SK-N-SH (cell line): ENCODE measurements at regions not wholly inside any gene's neighbourhood (a gene's known extent, or its start where the extent isn't known, plus 50 kb on each side); places are given as distances from the start of the nearest gene placed in this dataset.

ENCODE experiments used
- CTCF ChIA-PET: fragments of 300-600, 350-600 bp; formaldehyde crosslinking; extraction: SDS; loops from one replicate; lab custom pipeline; 2021; lab: Yijun Ruan, JAX
- POLR2A ChIA-PET: fragments of 350-600 bp; sonication (Branson Sonifier 250); formaldehyde crosslinking; extraction: SDS; loops from one replicate; lab custom pipeline; 2020; ENCODE audit warnings: antibody characterized with exemption, inconsistent platforms; lab: Yijun Ruan, JAX
- DNase-seq: peaks from one replicate; pipeline ENCODE4 v3.0.0; 2012
- H2AFZ ChIP-seq: fragments of 200-600 bp; sonication (generic); 2 replicates; pipeline ENCODE4 v1.8.1; 2016; ENCODE audit warnings: antibody characterized with exemption, mild to moderate bottlenecking, low read depth
- H3F3A ChIP-seq: fragments of 200-600 bp; sonication (generic); replicated peaks from 2 replicates; pipeline ENCODE3; 2016; ENCODE audit warnings: antibody characterized with exemption, mild to moderate bottlenecking; ENCODE audit not compliant: insufficient read depth
- H3K27ac ChIP-seq, 2 experiments: fragments of 200-500 bp in 1 of 2; fragments of 200-600 bp in 1 of 2; sonication (Bioruptor generic) in 1 of 2; sonication (generic), shearing (Covaris generic) in 1 of 2; 2 replicates each; pipeline versions ENCODE4 v1.5.1 to v1.6.1; 2014 to 2016; ENCODE audit warnings: low read depth in 2 of 2, inconsistent platforms in 1 of 2, low read length in 1 of 2, mild to moderate bottlenecking in 1 of 2, mixed read lengths in 1 of 2
- H3K27me3 ChIP-seq: fragments of 200-600 bp; sonication (generic), shearing (Covaris generic); 2 replicates; pipeline ENCODE4 v1.6.1; 2016; ENCODE audit warnings: mixed run types; ENCODE audit not compliant: insufficient read depth
- H3K36me3 ChIP-seq, 2 experiments: fragments of 200-500 bp in 1 of 2; fragments of 200-600 bp in 1 of 2; sonication (Bioruptor generic) in 1 of 2; sonication (generic) in 1 of 2; replicated peaks in 1 of 2; 2 replicates each; pipeline versions ENCODE3 to v1.5.1; 2014 to 2016; ENCODE audit warnings: low read length in 1 of 2, mild to moderate bottlenecking in 1 of 2; ENCODE audit not compliant: insufficient read depth in 2 of 2, control insufficient read depth in 1 of 2
- H3K4me1 ChIP-seq, 2 experiments: fragments of 200-500 bp in 1 of 2; fragments of 200-600 bp in 1 of 2; sonication (Bioruptor generic) in 1 of 2; sonication (generic), shearing (Covaris generic) in 1 of 2; 2 replicates each; pipeline versions ENCODE4 v1.5.1 to v1.6.1; 2014 to 2016; ENCODE audit warnings: low read depth in 1 of 2, low read length in 1 of 2, mixed run types in 1 of 2; ENCODE audit not compliant: insufficient read depth in 2 of 2, control insufficient read depth in 1 of 2
- H3K4me2 ChIP-seq: fragments of 200-600 bp; sonication (generic), shearing (Covaris generic); 2 replicates; pipeline ENCODE4 v1.6.1; 2017; ENCODE audit warnings: mixed run types
- H3K4me3 ChIP-seq, 2 experiments: fragments of 200-500 bp in 1 of 2; fragments of 200-600 bp in 1 of 2; sonication (Bioruptor generic) in 1 of 2; sonication (generic), shearing (Covaris generic) in 1 of 2; 2 replicates each; pipeline versions ENCODE4 v1.5.1 to v1.8.1; 2014 to 2016; ENCODE audit warnings: low read depth in 2 of 2, inconsistent platforms in 1 of 2, low read length in 1 of 2, mild to moderate bottlenecking in 1 of 2, mixed read lengths in 1 of 2, moderate library complexity in 1 of 2
- H3K79me2 ChIP-seq: fragments of 200-600 bp; sonication (generic); 2 replicates; pipeline ENCODE4 v1.8.1; 2017; ENCODE audit warnings: mild to moderate bottlenecking; ENCODE audit not compliant: insufficient read depth
- H3K9ac ChIP-seq: fragments of 200-600 bp; sonication (generic); 2 replicates; pipeline ENCODE4 v1.6.1; 2017; ENCODE audit warnings: mixed run types
- H3K9me2 ChIP-seq: fragments of 200-600 bp; sonication (generic); 2 replicates; pipeline ENCODE4 v1.6.1; 2017; ENCODE audit warnings: mixed run types
- H3K9me3 ChIP-seq: fragments of 200-600 bp; sonication (generic); 2 replicates; pipeline ENCODE4 v1.6.1; 2017; ENCODE audit warnings: mixed run types, mild to moderate bottlenecking, moderate library complexity
- H4K20me1 ChIP-seq: fragments of 200-600 bp; sonication (generic); 2 replicates; pipeline ENCODE4 v1.6.1; 2017; ENCODE audit warnings: mild to moderate bottlenecking, mixed run types; ENCODE audit not compliant: insufficient read depth
- CHD2 ChIP-seq: fragments of 150-350 bp; IDR thresholded peaks from 2 replicates; pipeline ENCODE4 v1.6.1; 2018; ENCODE audit warnings: low read length; ENCODE audit not compliant: partially characterized antibody
- EP300 ChIP-seq, 2 experiments: IDR thresholded peaks; 2 replicates each; pipeline versions ENCODE4 v1.4.0 to v1.6.1; 2012; ENCODE audit warnings: borderline replicate concordance in 1 of 2, low read depth in 1 of 2, low read length in 1 of 2
- EZH2phosphoT487 ChIP-seq: fragments of 200-600 bp; sonication (generic); IDR thresholded peaks from 2 replicates; pipeline ENCODE4 v1.6.1; 2017; ENCODE audit warnings: low read depth, mixed run types, mild to moderate bottlenecking, antibody characterized with exemption, moderate library complexity, borderline replicate concordance
- FOSL2 ChIP-seq: IDR thresholded peaks from 2 replicates; pipeline ENCODE4 v1.4.0; 2012; ENCODE audit warnings: low read depth, mild to moderate bottlenecking, moderate library complexity, borderline replicate concordance
- FOXJ3 ChIP-seq: sonication (generic); formaldehyde crosslinking; IDR thresholded peaks from 2 replicates; pipeline ENCODE4 v1.5.1; 2020; ENCODE audit warnings: mild to moderate bottlenecking, missing genetic modification reagents
- GATA2 ChIP-seq: sonication (generic); formaldehyde crosslinking; IDR thresholded peaks from 2 replicates; pipeline ENCODE4 v1.5.0; 2020; ENCODE audit warnings: mild to moderate bottlenecking, missing genetic modification reagents
- IRF3 ChIP-seq: fragments of 150-350 bp; IDR thresholded peaks from 2 replicates; pipeline ENCODE4 v1.6.1; 2016; ENCODE audit warnings: mild to moderate bottlenecking, low read depth, low read length
- MAX ChIP-seq: IDR thresholded peaks from 2 replicates; pipeline ENCODE4 v1.4.0; 2012; ENCODE audit warnings: low read depth
- MEF2A ChIP-seq: IDR thresholded peaks from 2 replicates; pipeline ENCODE4 v1.4.0; 2012; ENCODE audit warnings: low read depth, borderline replicate concordance
- MXI1 ChIP-seq: IDR thresholded peaks from 2 replicates; pipeline ENCODE4 v1.6.1; 2012; ENCODE audit warnings: mild to moderate bottlenecking, low read depth, low read length, improper control_type of control experiment
- NRF1 ChIP-seq: IDR thresholded peaks from 2 replicates; pipeline ENCODE4 v1.6.1; 2012; ENCODE audit warnings: low read depth, mild to moderate bottlenecking, low read length
- POLR2AphosphoS5 ChIP-seq: IDR thresholded peaks from 2 replicates; pipeline ENCODE4 v1.6.1; 2012; ENCODE audit warnings: low read depth, low read length
- REST ChIP-seq: IDR thresholded peaks from 2 replicates; pipeline ENCODE4 v1.6.1; 2012; ENCODE audit warnings: mild to moderate bottlenecking, low read depth, low read length, moderate library complexity
- RFX5 ChIP-seq: IDR thresholded peaks from 2 replicates; pipeline ENCODE4 v1.6.1; 2012; ENCODE audit warnings: mild to moderate bottlenecking, improper control_type of control experiment, low read length
- SMC3 ChIP-seq: IDR thresholded peaks from 2 replicates; pipeline ENCODE4 v1.6.1; 2012; ENCODE audit warnings: low read depth, low read length, improper control_type of control experiment
- TCF12 ChIP-seq: IDR thresholded peaks from 2 replicates; pipeline ENCODE4 v1.4.0; 2012
- YY1 ChIP-seq: IDR thresholded peaks from 2 replicates; pipeline ENCODE4 v1.4.0; 2012; ENCODE audit warnings: low read depth, mild to moderate bottlenecking
- WGBS: methylation state at CpG from one replicate; pipeline ENCODE4 v1.1.6; 2017; ENCODE audit warnings: low lambda C conversion rate; 5-methylcytosine and 5-hydroxymethylcytosine counted together
- TF ChIP-seq, protein P1 (sequence below): IDR thresholded peaks from 2 replicates; pipeline ENCODE4; 2012
- TF ChIP-seq, protein P2 (sequence below): fragments of 200-600 bp; sonication (generic); IDR thresholded peaks from 2 replicates; pipeline ENCODE4 v1.6.1; 2017; ENCODE audit warnings: antibody characterized with exemption, mild to moderate bottlenecking, moderate library complexity

- no peak for TF ChIP-seq CHD2
- TF ChIP-seq FOSL2 = no peak
Observed at GRCh38 chr10:90018819-90019218, 317.4 kb downstream of the KIF20B start (continued).

DNA sequence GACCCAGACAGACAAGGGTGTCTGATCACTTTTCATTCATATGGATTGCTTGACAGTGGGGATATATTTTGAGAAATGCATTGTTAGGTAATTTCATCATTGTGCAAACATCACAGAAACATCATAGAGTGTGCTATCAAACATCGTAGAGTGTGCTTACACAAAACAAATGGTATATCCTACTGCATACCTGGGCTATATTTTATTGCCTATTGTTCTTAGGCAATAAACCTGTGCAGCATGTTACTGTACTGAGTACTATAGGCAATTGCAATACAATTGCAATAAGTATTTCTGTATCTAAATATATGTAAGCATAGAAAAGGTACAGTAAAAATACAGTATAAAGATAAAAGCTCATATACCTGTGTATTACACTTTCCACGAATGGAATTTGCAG, 319.1 kb downstream of the KIF20B start:
- H3K4me2 ChIP-seq = no peak overlapping the region
- no peaks in the 10 kb centered on the region for H4K20me1 ChIP-seq
- no peaks in the 10 kb centered on the region for H3K36me3 ChIP-seq
- no peak overlapping the region for H3K27ac ChIP-seq
- no peak for DNase-seq
- no peaks in the 10 kb centered on the region for H3K27me3 ChIP-seq
- H3K4me3 ChIP-seq = no peak overlapping the region
- TF ChIP-seq TCF12 (no peak), RFX5 (no peak), REST (no peak), NRF1 (no peak), CHD2 (no peak), GATA2 (CRISPR knock-in tag) (no peak), POLR2AphosphoS5 (no peak), MEF2A (no peak)
- WGBS = 0% methylated on average over 2 of the region's 2 CpGs
- CTCF ChIA-PET = no interaction called here
- H3K9me3 ChIP-seq = no peaks in the 10 kb centered on the region
- H2AFZ ChIP-seq = no peak overlapping the region
- H3K9ac ChIP-seq = no peak overlapping the region
- POLR2A ChIA-PET = no interaction called here
- no peaks in the 10 kb centered on the region for H3K79me2 ChIP-seq
- H3K4me1 ChIP-seq = no peaks in the 10 kb centered on the region
- H3F3A ChIP-seq = no peaks in the 10 kb centered on the region
- no peaks in the 10 kb centered on the region for H3K9me2 ChIP-seq

DNA sequence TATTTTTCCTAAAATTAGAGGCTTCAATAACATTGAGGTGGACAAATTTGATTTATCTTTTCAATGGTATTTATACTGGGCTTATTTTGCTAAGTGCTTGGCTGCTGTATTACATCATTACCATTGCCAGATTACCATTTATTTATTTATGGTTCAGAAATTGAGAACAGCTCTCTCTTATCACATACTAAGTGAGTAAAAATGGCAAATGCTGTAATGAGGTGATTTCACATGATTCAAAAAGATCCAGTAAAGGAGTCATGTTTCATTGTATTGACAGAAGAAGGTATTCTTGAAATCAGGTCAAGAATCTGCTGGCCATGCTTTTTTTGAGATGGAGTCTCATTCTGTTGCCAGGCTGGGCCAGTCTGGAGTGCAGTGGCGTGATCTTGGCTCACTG, 322.6 kb downstream of the KIF20B start:
- DNase-seq = no peak
- Histone ChIP-seq H3K4me3 (no peak overlapping the region), H3K27ac (no peak overlapping the region), H3K4me1 (no peaks in the 10 kb centered on the region), H3K27me3 (no peaks in the 10 kb centered on the region), H3K9me2 (no peaks in the 10 kb centered on the region), H2AFZ (no peak overlapping the region), H3F3A (no peaks in the 10 kb centered on the region), H3K4me2 (no peak overlapping the region), H4K20me1 (no peaks in the 10 kb centered on the region), H3K9me3 (no peaks in the 10 kb centered on the region), H3K36me3 (no peaks in the 10 kb centered on the region), H3K9ac (no peak overlapping the region), H3K79me2 (no peaks in the 10 kb centered on the region)
- CTCF ChIA-PET = no interaction called here
- 0% methylated on average over 1 of the region's 1 CpG for WGBS
- POLR2A ChIA-PET = no interaction called here
- TF ChIP-seq MAX = no peak
- TF ChIP-seq, protein P1, sequence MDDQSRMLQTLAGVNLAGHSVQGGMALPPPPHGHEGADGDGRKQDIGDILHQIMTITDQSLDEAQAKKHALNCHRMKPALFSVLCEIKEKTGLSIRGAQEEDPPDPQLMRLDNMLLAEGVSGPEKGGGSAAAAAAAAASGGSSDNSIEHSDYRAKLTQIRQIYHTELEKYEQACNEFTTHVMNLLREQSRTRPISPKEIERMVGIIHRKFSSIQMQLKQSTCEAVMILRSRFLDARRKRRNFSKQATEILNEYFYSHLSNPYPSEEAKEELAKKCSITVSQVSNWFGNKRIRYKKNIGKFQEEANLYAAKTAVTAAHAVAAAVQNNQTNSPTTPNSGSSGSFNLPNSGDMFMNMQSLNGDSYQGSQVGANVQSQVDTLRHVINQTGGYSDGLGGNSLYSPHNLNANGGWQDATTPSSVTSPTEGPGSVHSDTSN = no peak
- no peak for TF ChIP-seq SMC3
- no peak for TF ChIP-seq EP300 (IDR thresholded peaks at IDR 0.05; ENCODE audit: borderline replicate concordance in 1 of 2, low read depth in 1 of 2, low read length in 1 of 2)
- TF ChIP-seq MXI1 = no peak
- TF ChIP-seq, protein P2, sequence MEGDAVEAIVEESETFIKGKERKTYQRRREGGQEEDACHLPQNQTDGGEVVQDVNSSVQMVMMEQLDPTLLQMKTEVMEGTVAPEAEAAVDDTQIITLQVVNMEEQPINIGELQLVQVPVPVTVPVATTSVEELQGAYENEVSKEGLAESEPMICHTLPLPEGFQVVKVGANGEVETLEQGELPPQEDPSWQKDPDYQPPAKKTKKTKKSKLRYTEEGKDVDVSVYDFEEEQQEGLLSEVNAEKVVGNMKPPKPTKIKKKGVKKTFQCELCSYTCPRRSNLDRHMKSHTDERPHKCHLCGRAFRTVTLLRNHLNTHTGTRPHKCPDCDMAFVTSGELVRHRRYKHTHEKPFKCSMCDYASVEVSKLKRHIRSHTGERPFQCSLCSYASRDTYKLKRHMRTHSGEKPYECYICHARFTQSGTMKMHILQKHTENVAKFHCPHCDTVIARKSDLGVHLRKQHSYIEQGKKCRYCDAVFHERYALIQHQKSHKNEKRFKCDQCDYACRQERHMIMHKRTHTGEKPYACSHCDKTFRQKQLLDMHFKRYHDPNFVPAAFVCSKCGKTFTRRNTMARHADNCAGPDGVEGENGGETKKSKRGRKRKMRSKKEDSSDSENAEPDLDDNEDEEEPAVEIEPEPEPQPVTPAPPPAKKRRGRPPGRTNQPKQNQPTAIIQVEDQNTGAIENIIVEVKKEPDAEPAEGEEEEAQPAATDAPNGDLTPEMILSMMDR = no peak
- no peak for TF ChIP-seq FOXJ3 (CRISPR knock-in tag)
- no peak for TF ChIP-seq EZH2phosphoT487
- no peak for TF ChIP-seq YY1
- no peak for TF ChIP-seq GATA2 (CRISPR knock-in tag)
- no peak for TF ChIP-seq IRF3
